Neural progenitor cell (in vitro differentiated cells): ENCODE measurements at regions not wholly inside any gene's neighbourhood (a gene's known extent, or its start where the extent isn't known, plus 50 kb on each side); places are given as distances from the start of the nearest gene placed in this dataset.

ENCODE experiments used
- CTCF ChIP-seq: fragments of 200-600 bp; sonication (generic); IDR thresholded peaks from 2 replicates; pipeline ENCODE4 v1.5.1; 2017; ENCODE audit warnings: antibody characterized with exemption, mild to moderate bottlenecking
- EZH2 ChIP-seq: fragments of 200-600 bp; sonication (generic); IDR thresholded peaks from 2 replicates; pipeline ENCODE4 v1.6.1; 2017; ENCODE audit warnings: antibody characterized with exemption, mild to moderate bottlenecking, moderate library complexity
- EZH2phosphoT487 ChIP-seq: fragments of 200-600 bp; sonication (generic); IDR thresholded peaks from 2 replicates; pipeline ENCODE4 v1.6.1; 2017; ENCODE audit warnings: antibody characterized with exemption

- TF ChIP-seq EZH2 (no peak), CTCF (no peak), EZH2phosphoT487 (no peak)
Measured at GRCh38 chr12:124497039-124497438, 70.4 kb downstream of the NCOR2 start.
